ENCODE measurements at regions not wholly inside any gene's neighbourhood (a gene's known extent, or its start where the extent isn't known, plus 50 kb on each side); places are given as distances from the start of the nearest gene placed in this dataset.

DNA sequence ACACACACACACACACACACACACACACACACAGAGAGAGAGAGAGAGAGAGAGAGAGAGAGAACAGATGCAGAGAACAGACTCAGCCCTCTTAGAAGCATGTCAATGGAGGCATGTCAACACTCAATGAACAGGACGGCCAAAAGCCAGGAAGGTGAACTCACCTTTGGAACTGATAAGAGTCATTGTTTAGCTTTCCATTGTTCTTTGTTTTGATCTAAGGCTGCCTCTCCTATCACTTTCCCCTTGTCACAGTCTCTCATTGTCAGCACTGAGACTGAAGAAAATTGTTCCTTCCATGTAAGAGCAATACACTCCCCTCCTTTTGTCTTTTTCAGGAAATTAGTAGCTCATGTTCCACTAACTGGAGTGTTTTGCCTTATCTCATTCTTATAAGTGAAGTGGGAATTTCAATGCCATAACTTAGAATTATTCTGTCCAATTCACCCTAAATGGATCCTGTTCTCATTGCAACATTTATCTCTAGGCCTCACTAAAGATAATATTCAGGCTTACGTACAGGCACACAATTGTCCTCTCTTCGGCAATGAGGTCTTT is 218.0 kb downstream of the DUSP6 start:
- ChIA-PET POLR2A (no interaction called here), CTCF (no interaction called here)
- Mint-ChIP-seq H3K4me1 (peaks cover 40% of the 10 kb centered on the region), H3K4me3 (no peak overlapping the region), H3K27me3 (no peaks in the 10 kb centered on the region), H3K9me3 (peaks cover 9% of the 10 kb centered on the region), H3K27ac (no peak overlapping the region), H3K36me3 (ENCODE audit: low read depth) (peaks cover 7% of the 10 kb centered on the region)
- no peak for DNase-seq

DNA sequence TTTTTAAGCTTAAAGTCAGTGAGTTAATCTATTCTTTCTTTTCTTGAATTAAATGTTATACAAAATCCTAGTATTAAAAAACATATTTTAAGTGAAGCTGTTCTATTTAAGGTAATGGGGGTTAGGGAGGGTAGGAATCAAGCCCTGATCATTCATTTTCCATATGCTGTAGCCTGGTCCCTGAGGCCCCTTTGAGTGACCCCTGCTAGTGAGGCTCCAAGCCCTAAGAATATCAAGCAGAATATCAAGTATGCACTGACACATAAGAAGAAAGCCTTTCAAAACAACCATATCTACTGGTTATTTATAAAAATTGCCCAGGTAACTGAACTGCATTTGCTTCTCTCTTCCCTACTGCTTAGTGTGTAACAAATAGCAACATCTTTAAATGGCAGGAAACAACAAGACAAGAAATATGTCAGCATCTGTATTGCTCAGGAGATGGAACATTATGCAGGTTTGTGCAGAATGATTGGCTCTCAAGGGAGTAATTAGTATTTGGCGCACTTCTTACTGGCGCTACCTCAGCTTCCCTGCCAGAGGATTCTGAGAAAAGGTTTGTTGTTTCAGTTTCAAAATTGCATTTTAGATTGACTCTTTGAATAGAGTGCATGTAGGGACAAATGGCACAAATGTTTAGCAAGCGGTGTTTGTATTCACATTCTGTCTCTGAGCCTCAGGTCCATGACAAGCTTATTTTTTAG is 223.0 kb downstream of the DUSP6 start:
- H3K9me3 Mint-ChIP-seq, result peaks cover 11% of the 10 kb centered on the region
- CTCF ChIA-PET, result interaction anchor here (1.1 to 2.1 kb wide), 4 partner anchors 16 to 115 kb away, joined by 3 to 7 read pairs (median 4); no protein-coding TSS in a partner anchor
- H3K27me3 Mint-ChIP-seq, result no peaks in the 10 kb centered on the region
- peaks cover 5% of the 10 kb centered on the region for H3K4me1 Mint-ChIP-seq
- peaks cover 14% of the 10 kb centered on the region for H3K36me3 Mint-ChIP-seq (ENCODE audit: low read depth)
- H3K27ac Mint-ChIP-seq, result peak overlapping the region; percentile 6
- POLR2A ChIA-PET, result interaction anchor here (1.0 to 1.9 kb wide), 4 partner anchors 33 to 225 kb away, joined by 3 to 7 read pairs (median 4); partner anchors contain the start of gene DUSP6
- no peak overlapping the region for H3K4me3 Mint-ChIP-seq
- DNase-seq, result peak; percentile 17

DNA sequence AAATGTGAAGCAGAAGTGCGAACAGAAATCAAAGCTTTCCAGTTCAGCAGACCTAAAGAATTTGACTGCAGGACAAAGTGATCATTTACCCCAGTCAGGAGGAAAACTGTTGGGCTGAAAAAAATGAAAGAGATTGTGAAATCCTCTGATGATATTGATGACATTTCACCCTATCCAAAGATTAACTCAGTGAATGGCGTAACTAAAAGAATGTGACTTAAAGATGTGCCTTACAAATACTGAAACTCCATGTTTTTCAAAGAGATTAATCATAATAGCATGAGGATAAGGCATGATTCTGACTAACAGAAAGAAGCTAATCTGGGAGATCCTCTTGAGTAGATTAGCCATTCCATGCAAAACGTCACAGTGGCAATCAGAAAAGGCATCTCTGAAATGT is 225.6 kb downstream of the DUSP6 start:
- H3K27ac Mint-ChIP-seq, result no peak overlapping the region
- no peak for DNase-seq
- CTCF ChIA-PET, result no interaction called here
- H3K27me3 Mint-ChIP-seq, result no peaks in the 10 kb centered on the region
- POLR2A ChIA-PET, result no interaction called here
- H3K36me3 Mint-ChIP-seq (ENCODE audit: low read depth), result peaks cover 8% of the 10 kb centered on the region
- H3K4me1 Mint-ChIP-seq, result peaks cover 5% of the 10 kb centered on the region
- no peak overlapping the region for H3K4me3 Mint-ChIP-seq
- H3K9me3 Mint-ChIP-seq, result peaks cover 8% of the 10 kb centered on the region

DNA sequence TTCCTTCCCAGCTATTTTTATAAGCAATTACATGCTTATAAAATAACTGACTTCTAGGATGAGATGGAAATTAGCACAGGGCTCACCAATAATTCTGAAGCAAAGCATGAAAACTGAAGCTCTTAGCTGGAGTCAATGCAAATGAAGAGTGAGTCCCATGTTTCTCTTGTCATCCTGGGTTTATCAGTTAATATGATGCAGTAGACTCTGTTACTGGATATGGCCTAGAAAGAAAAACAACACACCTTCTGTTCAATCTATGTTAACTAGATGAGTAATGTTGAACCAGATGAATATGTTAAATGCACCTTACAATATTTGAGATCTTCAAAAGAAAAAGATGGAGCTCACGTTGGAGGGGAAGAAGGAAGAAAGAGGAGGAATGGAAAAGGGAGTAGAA is 229.4 kb downstream of the DUSP6 start:
- POLR2A ChIA-PET, result no interaction called here
- no peak for DNase-seq
- H3K4me3 Mint-ChIP-seq, result no peak overlapping the region
- peaks cover 9% of the 10 kb centered on the region for H3K9me3 Mint-ChIP-seq
- H3K4me1 Mint-ChIP-seq, result no peaks in the 10 kb centered on the region
- CTCF ChIA-PET, result no interaction called here
- no peaks in the 10 kb centered on the region for H3K36me3 Mint-ChIP-seq (ENCODE audit: low read depth)
- H3K27me3 Mint-ChIP-seq, result no peaks in the 10 kb centered on the region
- no peak overlapping the region for H3K27ac Mint-ChIP-seq

DNA sequence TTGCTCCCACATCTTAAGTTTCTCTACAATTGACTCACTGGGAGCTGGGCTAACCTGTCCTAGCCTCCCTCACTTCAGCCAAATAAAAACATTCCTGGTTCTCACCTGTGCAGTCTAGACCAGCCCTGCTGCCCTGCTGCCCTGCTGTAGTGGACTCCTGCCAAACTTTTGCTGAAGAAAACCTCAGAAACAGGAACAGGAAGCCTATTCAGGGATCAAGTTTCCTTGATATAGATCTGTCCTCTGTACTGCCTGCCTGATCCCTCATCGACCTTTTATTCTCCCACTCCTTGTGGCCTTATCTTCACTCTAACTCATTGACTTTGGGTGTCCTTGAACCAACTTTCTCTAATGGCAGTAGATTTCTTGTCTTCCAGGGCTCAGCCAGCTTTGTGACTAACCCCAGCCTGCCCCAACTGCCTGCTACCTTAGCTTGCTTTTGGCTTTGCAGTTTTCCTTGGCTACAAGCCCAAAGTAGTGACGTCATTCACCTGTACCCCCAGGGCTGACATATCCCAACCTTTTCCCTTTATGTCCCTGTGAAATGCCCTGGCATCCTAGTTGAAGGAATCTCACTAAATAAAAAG is 234.8 kb downstream of the DUSP6 start:
- Mint-ChIP-seq H3K27me3 (peaks cover 3% of the 10 kb centered on the region), H3K36me3 (ENCODE audit: low read depth) (no peaks in the 10 kb centered on the region), H3K9me3 (peaks cover 11% of the 10 kb centered on the region), H3K4me1 (peaks cover 6% of the 10 kb centered on the region), H3K27ac (no peak overlapping the region), H3K4me3 (no peak overlapping the region)
- ChIA-PET CTCF (no interaction called here), POLR2A (no interaction called here)
- no peak for DNase-seq

DNA sequence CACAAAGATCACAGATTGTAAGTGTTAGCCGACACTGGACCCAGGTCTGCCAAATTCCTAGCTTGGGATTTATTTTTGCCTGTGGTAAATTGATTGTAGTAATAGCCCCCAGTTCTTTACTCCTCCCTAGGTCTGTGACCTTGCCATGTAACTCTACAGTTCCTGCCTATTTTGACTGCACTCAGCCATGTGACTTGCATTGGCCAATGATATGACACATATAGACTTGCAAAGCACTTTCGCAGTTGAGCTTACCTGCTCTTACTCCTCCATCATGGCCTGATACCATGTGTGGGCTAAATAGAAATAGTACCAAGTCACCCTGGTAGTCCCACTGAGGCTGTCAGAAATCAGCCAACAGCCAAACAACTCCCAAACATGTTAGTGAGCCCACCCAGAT is 240.3 kb downstream of the DUSP6 start:
- peaks cover 7% of the 10 kb centered on the region for H3K9me3 Mint-ChIP-seq
- no peak overlapping the region for H3K27ac Mint-ChIP-seq
- no peaks in the 10 kb centered on the region for H3K4me1 Mint-ChIP-seq
- peaks cover 3% of the 10 kb centered on the region for H3K27me3 Mint-ChIP-seq
- no peaks in the 10 kb centered on the region for H3K36me3 Mint-ChIP-seq (ENCODE audit: low read depth)
- POLR2A ChIA-PET, result no interaction called here
- CTCF ChIA-PET, result no interaction called here
- H3K4me3 Mint-ChIP-seq, result no peak overlapping the region
- DNase-seq, result no peak

DNA sequence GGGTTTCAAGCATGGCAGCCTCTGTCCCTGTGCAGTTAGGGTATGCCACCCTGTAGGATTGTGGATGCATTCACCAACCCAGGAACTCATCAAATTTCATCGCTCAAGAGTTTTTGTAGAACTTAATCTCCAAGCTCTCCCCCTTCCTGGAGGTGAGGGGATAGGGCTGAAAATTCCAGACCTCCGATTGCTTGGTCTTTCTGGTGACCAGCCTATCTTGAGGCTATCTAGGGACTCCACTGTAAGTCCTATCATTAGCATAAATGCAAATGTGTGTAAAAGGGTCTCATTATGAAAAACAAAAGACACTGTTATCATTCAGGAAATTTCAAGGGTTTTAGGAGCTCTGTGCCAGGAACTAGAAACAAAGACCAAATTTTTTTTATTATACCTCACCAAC is 244.0 kb downstream of the DUSP6 start:
- no peak overlapping the region for H3K4me3 Mint-ChIP-seq
- DNase-seq, result no peak
- no peak overlapping the region for H3K27ac Mint-ChIP-seq
- H3K9me3 Mint-ChIP-seq, result peaks cover 4% of the 10 kb centered on the region
- ChIA-PET CTCF (no interaction called here), POLR2A (no interaction called here)
- no peaks in the 10 kb centered on the region for H3K27me3 Mint-ChIP-seq
- H3K4me1 Mint-ChIP-seq, result no peaks in the 10 kb centered on the region
- no peaks in the 10 kb centered on the region for H3K36me3 Mint-ChIP-seq (ENCODE audit: low read depth)

DNA sequence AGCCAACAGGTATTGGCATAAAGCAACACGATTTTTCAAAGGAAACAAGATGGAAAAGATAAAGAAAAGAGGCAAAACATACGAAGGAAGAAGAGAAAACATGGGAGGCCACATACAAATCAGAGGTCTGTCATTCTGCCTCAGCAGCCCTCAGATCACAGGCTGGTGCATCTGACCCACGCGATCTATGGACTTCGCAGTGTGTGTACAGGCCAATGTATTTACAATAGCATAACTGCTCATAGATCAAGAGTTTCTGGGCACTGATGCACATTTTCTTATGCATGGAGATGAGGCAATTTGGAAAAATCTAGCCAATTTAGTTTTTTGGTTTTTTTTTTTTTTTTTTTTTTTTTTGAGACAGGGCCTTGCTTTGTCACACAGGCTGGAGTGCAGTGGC is 245.4 kb downstream of the DUSP6 start:
- ChIA-PET POLR2A (no interaction called here), CTCF (no interaction called here)
- no peak overlapping the region for H3K4me3 Mint-ChIP-seq
- no peak overlapping the region for H3K27ac Mint-ChIP-seq
- H3K36me3 Mint-ChIP-seq (ENCODE audit: low read depth), result no peaks in the 10 kb centered on the region
- no peaks in the 10 kb centered on the region for H3K4me1 Mint-ChIP-seq
- H3K9me3 Mint-ChIP-seq, result peaks cover under 1% of the 10 kb centered on the region
- DNase-seq, result no peak
- peaks cover 2% of the 10 kb centered on the region for H3K27me3 Mint-ChIP-seq

DNA sequence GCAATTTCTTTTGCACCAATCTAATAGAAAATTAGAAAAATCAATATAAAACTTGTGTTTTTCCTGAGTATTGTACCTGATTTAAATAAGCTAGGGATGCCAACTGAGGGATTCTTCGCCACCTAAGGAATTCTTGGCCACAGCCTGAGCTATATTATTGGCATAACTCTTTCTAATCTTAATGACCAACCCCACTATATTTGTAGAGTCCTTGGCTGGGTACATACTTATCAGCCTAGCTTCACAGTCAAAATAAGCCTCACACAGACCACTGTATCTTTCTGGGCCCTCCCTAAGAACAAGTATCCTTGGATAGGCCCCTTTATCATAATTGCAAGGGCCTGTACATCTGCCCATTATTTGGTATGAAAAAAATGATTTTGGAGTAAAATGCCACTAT is 247.1 kb downstream of the DUSP6 start:
- CTCF ChIA-PET, result interaction anchor here (1.2 kb wide), 1 partner anchor 120 kb away, joined by 3 read pairs; no protein-coding TSS in a partner anchor
- POLR2A ChIA-PET, result no interaction called here
- Mint-ChIP-seq H3K4me3 (no peak overlapping the region), H3K27me3 (peaks cover 2% of the 10 kb centered on the region), H3K4me1 (no peaks in the 10 kb centered on the region), H3K27ac (no peak overlapping the region), H3K9me3 (no peaks in the 10 kb centered on the region), H3K36me3 (ENCODE audit: low read depth) (no peaks in the 10 kb centered on the region)
- no peak for DNase-seq

DNA sequence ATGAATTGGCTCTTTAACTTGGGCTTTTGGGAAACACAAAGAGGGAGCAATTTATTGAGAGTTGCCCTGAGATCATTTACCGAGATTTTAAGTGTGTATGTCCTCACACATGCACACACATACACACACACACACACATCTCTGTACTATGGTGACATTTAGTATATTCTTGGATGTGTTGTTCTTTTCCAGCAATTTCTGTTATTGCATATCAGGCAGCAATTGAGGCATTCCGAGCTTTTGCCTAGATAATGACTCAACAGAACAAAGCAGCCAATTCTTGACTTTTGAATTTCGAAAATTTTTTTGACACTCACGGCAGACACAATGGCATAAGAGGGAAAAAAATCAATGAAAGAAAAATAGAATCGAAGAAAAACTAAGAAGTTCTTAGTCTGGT is 248.5 kb downstream of the DUSP6 start:
- ChIA-PET CTCF (no interaction called here), POLR2A (no interaction called here)
- Mint-ChIP-seq H3K9me3 (no peaks in the 10 kb centered on the region), H3K27ac (no peak overlapping the region), H3K4me1 (no peaks in the 10 kb centered on the region), H3K36me3 (ENCODE audit: low read depth) (no peaks in the 10 kb centered on the region), H3K4me3 (no peak overlapping the region), H3K27me3 (peaks cover 2% of the 10 kb centered on the region)
- no peak for DNase-seq

DNA sequence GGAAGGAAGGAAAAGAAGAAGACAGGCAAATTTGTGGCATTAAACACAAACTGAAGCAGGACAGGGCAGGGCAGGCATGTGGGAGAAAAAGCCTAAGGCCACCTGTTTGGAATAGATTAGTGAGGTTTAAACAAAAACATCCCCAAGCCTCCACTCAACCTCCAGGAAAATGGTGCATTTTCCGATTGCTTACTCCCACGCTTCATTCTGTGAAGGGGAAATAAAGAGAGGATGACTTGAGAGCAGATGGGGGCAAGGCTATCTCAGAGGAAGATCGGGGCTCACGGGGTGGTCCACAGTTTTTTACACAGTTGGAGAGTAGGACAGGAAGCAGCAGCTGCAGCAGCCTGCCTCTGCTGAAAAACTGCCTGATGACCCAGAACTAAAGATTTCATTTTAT is 250.9 kb downstream of the DUSP6 start:
- peaks cover 2% of the 10 kb centered on the region for H3K27me3 Mint-ChIP-seq
- H3K4me1 Mint-ChIP-seq, result no peaks in the 10 kb centered on the region
- ChIA-PET POLR2A (no interaction called here), CTCF (no interaction called here)
- H3K4me3 Mint-ChIP-seq, result no peak overlapping the region
- no peak overlapping the region for H3K27ac Mint-ChIP-seq
- no peaks in the 10 kb centered on the region for H3K36me3 Mint-ChIP-seq (ENCODE audit: low read depth)
- no peaks in the 10 kb centered on the region for H3K9me3 Mint-ChIP-seq
- no peak for DNase-seq

DNA sequence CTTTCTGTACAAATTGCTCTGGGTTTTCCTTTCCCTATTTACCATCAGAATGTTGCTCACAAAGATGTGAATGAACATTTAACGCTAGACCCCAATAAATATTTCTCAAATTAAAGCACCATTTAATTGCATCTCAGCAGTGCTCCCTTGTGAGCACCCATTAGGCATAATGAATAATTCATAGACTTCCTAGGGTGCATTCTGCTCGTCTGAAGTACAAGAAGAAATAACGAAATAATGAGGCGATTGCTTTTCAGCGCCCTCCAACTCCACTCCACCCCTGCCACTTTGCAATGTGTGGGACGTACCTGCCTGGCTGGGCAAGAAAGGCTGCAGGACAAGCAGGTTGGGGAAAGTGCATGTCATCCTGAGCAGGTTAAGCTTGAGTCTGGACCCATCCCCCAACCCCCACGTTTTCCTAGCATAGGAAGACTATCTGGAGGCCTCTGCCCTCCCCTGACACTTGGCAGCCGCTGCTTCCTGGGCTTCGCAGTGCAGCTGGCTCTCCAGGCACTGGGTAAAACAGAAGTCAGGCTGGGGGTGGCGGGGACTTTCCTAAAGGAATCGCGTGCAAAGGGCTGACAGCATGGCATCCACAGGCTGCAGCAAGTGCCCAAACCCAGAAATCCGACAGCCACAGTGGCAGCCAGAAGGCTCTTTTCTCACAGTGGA is 253.7 kb downstream of the DUSP6 start:
- POLR2A ChIA-PET, result no interaction called here

DNA sequence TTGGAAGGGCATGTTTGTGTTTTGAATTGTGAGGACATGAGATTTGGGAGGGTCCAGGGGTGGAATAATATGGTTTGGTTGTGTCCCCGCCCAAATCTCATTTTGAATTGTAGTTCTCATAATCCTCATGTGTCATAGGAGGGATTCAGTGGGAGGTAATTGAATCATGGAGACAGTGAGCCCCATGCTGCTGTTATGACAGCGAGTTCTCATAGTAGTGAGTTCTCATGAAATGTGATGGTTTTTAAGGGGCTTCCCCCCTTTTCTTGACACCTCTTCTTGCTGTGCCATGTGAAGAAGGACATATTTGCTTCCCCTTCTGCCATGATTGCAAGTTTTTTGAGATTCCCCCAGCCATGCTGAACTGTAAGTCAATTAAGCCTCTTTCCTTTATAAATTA is 260.0 kb downstream of the DUSP6 start:
- H3K27ac Mint-ChIP-seq, result no peak overlapping the region
- H3K27me3 Mint-ChIP-seq, result no peaks in the 10 kb centered on the region
- ChIA-PET POLR2A (no interaction called here), CTCF (no interaction called here)
- H3K9me3 Mint-ChIP-seq, result peaks cover 25% of the 10 kb centered on the region
- H3K4me3 Mint-ChIP-seq, result no peak overlapping the region
- peaks cover 8% of the 10 kb centered on the region for H3K4me1 Mint-ChIP-seq
- H3K36me3 Mint-ChIP-seq (ENCODE audit: low read depth), result peaks cover 28% of the 10 kb centered on the region
- DNase-seq, result no peak

More for the DNA sequence above, 253.7 kb downstream of the DUSP6 start:
- Mint-ChIP-seq H3K36me3 (ENCODE audit: low read depth) (peaks cover under 1% of the 10 kb centered on the region), H3K27me3 (peaks cover 2% of the 10 kb centered on the region), H3K4me1 (no peaks in the 10 kb centered on the region), H3K9me3 (peaks cover under 1% of the 10 kb centered on the region), H3K27ac (no peak overlapping the region), H3K4me3 (no peak overlapping the region)
- CTCF ChIA-PET, result no interaction called here
- DNase-seq, result no peak

All from activated CD4-positive, alpha-beta memory T cell treated with anti-CD3 and anti-CD28 coated beads, Interleukin-2, amount 10 ng/mL, durations not matched to agents 7 days and 5 days (primary cell).